DND-41 (cell line): ENCODE measurements at regions not wholly inside any gene's neighbourhood (a gene's known extent, or its start where the extent isn't known, plus 50 kb on each side); places are given as distances from the start of the nearest gene placed in this dataset.

Source experiments
- ATAC-seq: fragments of 200-7000 bp; cut with Tn5 transposase; 3 replicates; pipeline ENCODE4 v1.9.1; 2021; ENCODE audit warnings: low read depth; ENCODE audit not compliant: insufficient read depth
- DNase-seq: peaks from one replicate; pipeline ENCODE4 v3.0.0-alpha.2; 2020
- H2AFZ ChIP-seq: 2 replicates; pipeline ENCODE4 v1.6.0; 2012; ENCODE audit warnings: low read depth, low read length
- H3K27ac ChIP-seq: 2 replicates; pipeline ENCODE4 v1.5.1; 2012; ENCODE audit warnings: low read length, inconsistent platforms
- H3K27me3 ChIP-seq: fragments of 200-600 bp; sonication (generic); 2 replicates; pipeline ENCODE4 v1.6.0; 2012; ENCODE audit warnings: low read length, mild to moderate bottlenecking, inconsistent platforms; ENCODE audit not compliant: insufficient read depth, poor library complexity
- H3K36me3 ChIP-seq: 2 replicates; pipeline ENCODE4 v1.5.1; 2012; ENCODE audit warnings: low read length, inconsistent platforms; ENCODE audit not compliant: insufficient read depth
- H3K4me1 ChIP-seq: 2 replicates; pipeline ENCODE4 v1.5.1; 2012; ENCODE audit warnings: mild to moderate bottlenecking, low read length; ENCODE audit not compliant: insufficient read depth
- H3K4me2 ChIP-seq: 2 replicates; pipeline ENCODE4 v1.6.0; 2012; ENCODE audit warnings: mild to moderate bottlenecking, moderate library complexity, low read length, inconsistent platforms; ENCODE audit not compliant: insufficient read depth
- H3K4me3 ChIP-seq, 2 experiments: fragments of 200-600 bp in 1 of 2; shearing (Covaris generic) in 1 of 2; 2 replicates each; pipeline ENCODE4 v1.5.1; 2012 to 2016; ENCODE audit warnings: inconsistent platforms in 2 of 2, low read length in 2 of 2, mild to moderate bottlenecking in 2 of 2, low read depth in 1 of 2, moderate library complexity in 1 of 2
- H3K79me2 ChIP-seq: 2 replicates; pipeline ENCODE4 v1.6.0; 2012; ENCODE audit warnings: low read length, inconsistent platforms; ENCODE audit not compliant: insufficient read depth
- H3K9ac ChIP-seq: 2 replicates; pipeline ENCODE4 v1.6.0; 2012; ENCODE audit warnings: low read depth, mild to moderate bottlenecking, inconsistent platforms, low read length, moderate library complexity
- H3K9me3 ChIP-seq: 2 replicates; pipeline ENCODE4 v1.5.1; 2012; ENCODE audit warnings: low read length, moderate library complexity, mild to moderate bottlenecking, inconsistent platforms; ENCODE audit not compliant: insufficient read depth, severe bottlenecking
- H4K20me1 ChIP-seq: 2 replicates; pipeline ENCODE4 v1.6.0; 2012; ENCODE audit warnings: low read length; ENCODE audit not compliant: insufficient read depth
- CTCF ChIP-seq: IDR thresholded peaks from 2 replicates; pipeline ENCODE4 v1.5.1; 2012; ENCODE audit warnings: borderline replicate concordance, low read length, moderate library complexity, mild to moderate bottlenecking; ENCODE audit not compliant: poor library complexity, severe bottlenecking; ENCODE audit errors: extremely low read depth
- EZH2 ChIP-seq: IDR thresholded peaks from 3 replicates; pipeline ENCODE4 v1.6.1; 2012; ENCODE audit warnings: borderline replicate concordance, low read depth, mild to moderate bottlenecking, moderate library complexity, low read length, inconsistent platforms; ENCODE audit not compliant: severe bottlenecking

GRCh38 chr13:59493436-59493965 is 670.2 kb downstream of the DIAPH3 start:
- H3K4me3 ChIP-seq, result no peak overlapping the region
- no peak overlapping the region for H2AFZ ChIP-seq
- no peaks in the 10 kb centered on the region for H4K20me1 ChIP-seq
- H3K4me1 ChIP-seq, result no peaks in the 10 kb centered on the region
- H3K79me2 ChIP-seq, result no peaks in the 10 kb centered on the region
- no peak for ATAC-seq
- H3K9me3 ChIP-seq, result no peaks in the 10 kb centered on the region
- H3K27me3 ChIP-seq, result no peaks in the 10 kb centered on the region
- TF ChIP-seq EZH2 (no peak), CTCF (no peak)
- no peak overlapping the region for H3K27ac ChIP-seq
- H3K36me3 ChIP-seq, result no peaks in the 10 kb centered on the region
- no peak overlapping the region for H3K4me2 ChIP-seq
- no peak overlapping the region for H3K9ac ChIP-seq
- no peak for DNase-seq

GRCh38 chr13:59494151-59494550 is 669.6 kb downstream of the DIAPH3 start:
- ATAC-seq (no peak), DNase-seq (no peak)
- TF ChIP-seq EZH2, result no peak
- TF ChIP-seq CTCF, result no peak
- Histone ChIP-seq H3K4me3 (no peak overlapping the region), H3K79me2 (no peaks in the 10 kb centered on the region), H2AFZ (no peak overlapping the region), H3K9me3 (no peaks in the 10 kb centered on the region), H3K4me1 (no peaks in the 10 kb centered on the region), H3K36me3 (no peaks in the 10 kb centered on the region), H3K4me2 (no peak overlapping the region), H3K27ac (no peak overlapping the region), H3K27me3 (no peaks in the 10 kb centered on the region), H3K9ac (no peak overlapping the region), H4K20me1 (no peaks in the 10 kb centered on the region)

- Histone ChIP-seq H3K9me3 (no peaks in the 10 kb centered on the region), H2AFZ (no peak overlapping the region), H3K36me3 (no peaks in the 10 kb centered on the region), H3K4me1 (no peaks in the 10 kb centered on the region), H3K4me3 (no peak overlapping the region), H3K27me3 (no peaks in the 10 kb centered on the region), H3K4me2 (no peak overlapping the region), H3K79me2 (no peaks in the 10 kb centered on the region), H3K9ac (no peak overlapping the region), H4K20me1 (no peaks in the 10 kb centered on the region), H3K27ac (no peak overlapping the region)
- TF ChIP-seq EZH2, result no peak
- TF ChIP-seq CTCF, result no peak
- ATAC-seq (no peak), DNase-seq (no peak)
Observed at GRCh38 chr13:59494560-59494970, 669.2 kb downstream of the DIAPH3 start.

GRCh38 chr13:59495299-59495698 is 668.4 kb downstream of the DIAPH3 start:
- Histone ChIP-seq H3K27ac (no peak overlapping the region), H4K20me1 (no peaks in the 10 kb centered on the region), H3K79me2 (no peaks in the 10 kb centered on the region), H2AFZ (no peak overlapping the region), H3K4me2 (no peak overlapping the region), H3K4me3 (no peak overlapping the region), H3K9ac (no peak overlapping the region), H3K27me3 (no peaks in the 10 kb centered on the region), H3K4me1 (no peaks in the 10 kb centered on the region), H3K9me3 (no peaks in the 10 kb centered on the region), H3K36me3 (no peaks in the 10 kb centered on the region)
- DNase-seq (no peak), ATAC-seq (no peak)
- TF ChIP-seq EZH2 (no peak), CTCF (no peak)
